ENCODE measurements at regions not wholly inside any gene's neighbourhood (a gene's known extent, or its start where the extent isn't known, plus 50 kb on each side); places are given as distances from the start of the nearest gene placed in this dataset.
"Not testable (repeated sequence)": the region's sequence is repeated elsewhere in the genome, so short reads cannot be mapped to it uniquely, and the experiment has no call there.

DNA sequence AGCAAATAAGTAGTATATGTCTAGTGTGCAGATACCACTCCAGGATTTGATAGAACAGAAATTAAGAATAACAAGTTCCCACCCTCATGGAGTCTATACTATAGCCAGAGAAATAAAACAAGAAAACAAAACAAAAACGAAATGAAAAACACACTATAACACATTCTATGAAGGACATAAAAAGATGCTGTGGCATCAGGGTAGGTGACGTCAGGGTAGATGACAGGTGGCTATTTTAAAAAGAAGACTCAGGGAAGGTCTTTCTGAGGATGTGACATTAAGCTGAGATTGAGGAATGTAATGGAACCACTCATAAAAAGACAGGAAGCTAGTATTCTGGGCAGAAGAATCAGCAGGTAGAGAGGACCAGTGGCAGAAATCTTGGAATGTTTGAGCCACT is 469.6 kb downstream of the RAP2B start:
- DNase-seq: no peak
- CTCF ChIA-PET: no interaction called here

DNA sequence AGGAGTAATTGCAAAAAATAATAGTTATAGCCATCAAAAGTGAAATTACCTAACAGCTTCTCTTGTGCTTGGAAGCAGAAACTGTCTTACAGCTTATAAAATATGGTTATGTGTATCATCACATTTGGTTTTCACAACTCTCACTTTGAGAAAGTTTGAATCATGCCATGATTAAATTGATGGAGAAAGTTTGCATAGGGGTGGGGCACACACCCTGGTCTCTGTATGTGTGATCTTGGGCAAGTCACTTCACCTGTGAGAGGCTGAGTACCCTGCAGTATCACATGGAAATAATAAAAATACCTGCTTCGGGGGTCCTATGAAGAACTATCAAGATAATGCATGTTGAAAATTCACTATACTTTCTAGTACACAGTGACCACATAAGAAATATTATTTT is 471.4 kb downstream of the RAP2B start:
- WGBS (ENCODE audit: insufficient coverage): no CpG with 5 or more reads among the region's 1 CpG
- CTCF ChIA-PET: no interaction called here

More for the DNA sequence above, 469.6 kb downstream of the RAP2B start:
- no peaks in the 10 kb centered on the region for H3K27me3 ChIP-seq (replicated peaks in 2 of 5; ENCODE audit: control insufficient read depth in 4 of 5, insufficient read depth in 5 of 5, low read length in 4 of 5)
- peaks cover 5 to 19% (median 12%) of the 10 kb centered on the region in 4 experiments for H3K4me1 ChIP-seq (ENCODE audit: control extremely low read depth in 1 of 4, control insufficient read depth in 4 of 4, insufficient read depth in 4 of 4, low read length in 3 of 4)
- no CpG with 5 or more reads among the region's 2 CpGs for WGBS (ENCODE audit: insufficient coverage)
- POLR2A ChIA-PET: no interaction called here
- H3K36me3 ChIP-seq (ENCODE audit: control insufficient read depth in 4 of 4, insufficient read depth in 4 of 4, low read length in 3 of 4): no peaks in the 10 kb centered on the region
- no peak overlapping the region for H3K27ac ChIP-seq (ENCODE audit: insufficient read depth in 1 of 2, low read depth in 1 of 2, low read length in 2 of 2, poor library complexity in 1 of 2, severe bottlenecking in 2 of 2)
- no peaks in the 10 kb centered on the region for H3K9me3 ChIP-seq (ENCODE audit: control extremely low read depth in 1 of 5, control insufficient read depth in 4 of 5, insufficient read depth in 2 of 5, low read depth in 1 of 5, low read length in 4 of 5)
- H3K4me3 ChIP-seq (ENCODE audit: control insufficient read depth in 1 of 7, extremely low read depth in 1 of 7, insufficient read depth in 4 of 7, low read depth in 2 of 7, low read length in 6 of 7): no peak overlapping the region

DNA sequence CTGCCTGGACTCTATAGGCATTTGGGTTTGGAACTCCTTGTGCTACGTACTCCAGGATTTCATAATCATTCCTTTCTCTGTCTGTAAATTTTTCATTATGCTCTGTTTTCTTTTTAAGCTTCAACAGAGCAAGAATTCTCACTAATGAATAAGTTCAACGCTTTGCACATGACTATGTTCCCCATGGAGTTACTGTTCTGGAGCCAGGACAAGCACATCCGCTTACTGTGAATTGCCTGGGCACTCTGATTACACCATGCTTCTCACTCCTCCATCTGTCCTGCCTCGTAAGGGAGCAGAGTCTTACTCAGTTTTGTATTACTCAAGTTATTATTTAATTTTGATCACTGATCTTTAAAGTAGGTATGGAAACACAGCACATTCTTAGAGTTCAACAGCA is 472.7 kb downstream of the RAP2B start:
- DNase-seq: no peak
- CTCF ChIA-PET: no interaction called here
- Histone ChIP-seq H3K36me3 (ENCODE audit: control insufficient read depth in 4 of 4, insufficient read depth in 4 of 4, low read length in 3 of 4) (no peaks in the 10 kb centered on the region), H3K9me3 (ENCODE audit: control extremely low read depth in 1 of 5, control insufficient read depth in 4 of 5, insufficient read depth in 2 of 5, low read depth in 1 of 5, low read length in 4 of 5) (no peaks in the 10 kb centered on the region), H3K27ac (ENCODE audit: insufficient read depth in 1 of 2, low read depth in 1 of 2, low read length in 2 of 2, poor library complexity in 1 of 2, severe bottlenecking in 2 of 2) (no peak overlapping the region), H3K27me3 (replicated peaks in 2 of 5; ENCODE audit: control insufficient read depth in 4 of 5, insufficient read depth in 5 of 5, low read length in 4 of 5) (no peaks in the 10 kb centered on the region), H3K4me3 (ENCODE audit: control insufficient read depth in 1 of 7, extremely low read depth in 1 of 7, insufficient read depth in 4 of 7, low read depth in 2 of 7, low read length in 6 of 7) (no peak overlapping the region), H3K4me1 (ENCODE audit: control extremely low read depth in 1 of 4, control insufficient read depth in 4 of 4, insufficient read depth in 4 of 4, low read length in 3 of 4) (no peaks in the 10 kb centered on the region)
- POLR2A ChIA-PET: no interaction called here
- WGBS (ENCODE audit: insufficient coverage): 100% methylated on average over 2 of the region's 4 CpGs

More for the DNA sequence above, 471.4 kb downstream of the RAP2B start:
- no peak overlapping the region for H3K4me3 ChIP-seq (ENCODE audit: control insufficient read depth in 1 of 7, extremely low read depth in 1 of 7, insufficient read depth in 4 of 7, low read depth in 2 of 7, low read length in 6 of 7)
- H3K36me3 ChIP-seq (ENCODE audit: control insufficient read depth in 4 of 4, insufficient read depth in 4 of 4, low read length in 3 of 4): no peaks in the 10 kb centered on the region
- peaks cover 4 to 9% (median 4%) of the 10 kb centered on the region in 4 experiments for H3K4me1 ChIP-seq (ENCODE audit: control extremely low read depth in 1 of 4, control insufficient read depth in 4 of 4, insufficient read depth in 4 of 4, low read length in 3 of 4)
- H3K27me3 ChIP-seq (replicated peaks in 2 of 5; ENCODE audit: control insufficient read depth in 4 of 5, insufficient read depth in 5 of 5, low read length in 4 of 5): no peaks in the 10 kb centered on the region
- no peaks in the 10 kb centered on the region for H3K9me3 ChIP-seq (ENCODE audit: control extremely low read depth in 1 of 5, control insufficient read depth in 4 of 5, insufficient read depth in 2 of 5, low read depth in 1 of 5, low read length in 4 of 5)
- no peak overlapping the region for H3K27ac ChIP-seq (ENCODE audit: insufficient read depth in 1 of 2, low read depth in 1 of 2, low read length in 2 of 2, poor library complexity in 1 of 2, severe bottlenecking in 2 of 2)
- DNase-seq: no peak
- POLR2A ChIA-PET: no interaction called here

DNA sequence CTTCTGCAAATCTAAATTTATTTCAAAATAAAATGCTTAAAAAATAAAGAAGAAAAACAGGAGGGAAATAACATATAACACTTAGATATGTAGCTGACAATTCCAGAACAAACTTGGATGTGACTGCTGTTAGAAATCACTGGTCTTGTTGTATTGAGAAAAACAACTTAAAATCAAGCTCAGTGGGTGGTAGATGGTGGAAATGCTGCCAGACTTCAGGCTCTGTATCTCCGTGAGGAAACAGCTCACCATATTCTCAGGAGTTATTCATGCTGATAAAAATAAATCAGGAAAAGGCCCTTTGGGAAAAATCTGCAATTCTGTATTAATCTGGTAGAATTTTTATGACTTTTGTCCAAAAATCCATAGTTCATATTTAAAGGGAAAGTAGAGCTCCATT is 477.6 kb downstream of the RAP2B start:
- WGBS (ENCODE audit: insufficient coverage): 100% methylated on average over 1 of the region's 1 CpG

DNA sequence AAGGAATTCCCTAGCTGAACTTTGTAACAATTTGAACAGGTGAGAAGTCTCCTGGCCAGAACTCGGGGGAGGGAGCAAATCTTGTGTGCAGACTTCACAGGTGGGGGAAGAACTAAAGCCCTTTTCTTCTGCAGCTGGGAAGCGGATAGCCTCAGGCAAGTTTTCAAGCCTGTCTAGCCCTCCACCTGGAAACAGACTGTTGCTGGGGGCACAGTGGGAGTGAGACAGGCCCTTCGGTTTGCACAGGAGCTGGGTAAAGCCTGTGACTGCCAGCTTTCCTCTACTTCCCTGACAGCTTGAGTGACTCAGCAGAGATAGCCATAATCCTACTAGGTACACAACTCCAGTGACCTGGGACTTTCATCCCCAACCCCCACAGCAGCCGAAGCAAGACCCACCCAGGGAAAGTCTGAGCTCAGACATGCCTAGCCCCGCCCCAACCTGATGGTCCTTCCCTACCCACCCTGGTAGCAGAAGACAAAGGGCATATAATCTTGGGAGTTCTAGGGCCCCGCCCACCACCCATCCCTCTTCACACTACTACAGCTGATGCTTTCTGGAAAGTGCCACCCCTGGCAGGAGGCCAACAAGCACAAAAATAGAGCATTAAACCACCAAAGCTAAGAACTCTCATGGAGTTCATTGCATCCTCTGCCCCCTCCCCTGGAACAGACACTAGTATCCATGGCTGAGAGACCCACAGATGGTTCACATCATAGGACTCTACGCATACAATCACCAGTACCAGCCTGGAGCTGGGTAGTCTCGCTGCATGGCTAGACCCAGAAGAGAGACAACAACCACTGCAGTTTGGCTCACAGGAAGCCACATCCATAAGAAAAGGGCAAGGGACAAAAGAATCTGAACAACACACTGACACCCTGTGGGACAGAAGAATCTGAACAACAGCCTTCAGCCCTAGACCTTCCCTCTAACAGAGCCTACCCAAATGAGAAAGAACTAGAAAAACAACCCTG is 479.0 kb downstream of the RAP2B start:
- Histone ChIP-seq H3K27ac (ENCODE audit: insufficient read depth in 1 of 2, low read depth in 1 of 2, low read length in 2 of 2, poor library complexity in 1 of 2, severe bottlenecking in 2 of 2) (no peak overlapping the region), H3K36me3 (ENCODE audit: control insufficient read depth in 4 of 4, insufficient read depth in 4 of 4, low read length in 3 of 4) (no peaks in the 10 kb centered on the region), H3K27me3 (replicated peaks in 2 of 5; ENCODE audit: control insufficient read depth in 4 of 5, insufficient read depth in 5 of 5, low read length in 4 of 5) (no peaks in the 10 kb centered on the region), H3K9me3 (ENCODE audit: control extremely low read depth in 1 of 5, control insufficient read depth in 4 of 5, insufficient read depth in 2 of 5, low read depth in 1 of 5, low read length in 4 of 5) (no peaks in the 10 kb centered on the region), H3K4me3 (ENCODE audit: control insufficient read depth in 1 of 7, extremely low read depth in 1 of 7, insufficient read depth in 4 of 7, low read depth in 2 of 7, low read length in 6 of 7) (no peak overlapping the region), H3K4me1 (ENCODE audit: control extremely low read depth in 1 of 4, control insufficient read depth in 4 of 4, insufficient read depth in 4 of 4, low read length in 3 of 4) (no peaks in the 10 kb centered on the region)
- 96% methylated on average over 4 of the region's 8 CpGs for WGBS (ENCODE audit: insufficient coverage)
- DNase-seq: no peak
- ChIA-PET CTCF (no interaction called here), POLR2A (no interaction called here)

More for the DNA sequence above, 477.6 kb downstream of the RAP2B start:
- H3K27ac ChIP-seq (ENCODE audit: insufficient read depth in 1 of 2, low read depth in 1 of 2, low read length in 2 of 2, poor library complexity in 1 of 2, severe bottlenecking in 2 of 2): no peak overlapping the region
- H3K4me1 ChIP-seq (ENCODE audit: control extremely low read depth in 1 of 4, control insufficient read depth in 4 of 4, insufficient read depth in 4 of 4, low read length in 3 of 4): no peaks in the 10 kb centered on the region
- no peak overlapping the region for H3K4me3 ChIP-seq (ENCODE audit: control insufficient read depth in 1 of 7, extremely low read depth in 1 of 7, insufficient read depth in 4 of 7, low read depth in 2 of 7, low read length in 6 of 7)
- CTCF ChIA-PET: interaction anchor here (1.2 to 1.3 kb wide), 2 partner anchors 15 to 331 kb away, joined by 3 to 4 read pairs; no protein-coding TSS in a partner anchor
- no peaks in the 10 kb centered on the region for H3K27me3 ChIP-seq (replicated peaks in 2 of 5; ENCODE audit: control insufficient read depth in 4 of 5, insufficient read depth in 5 of 5, low read length in 4 of 5)
- no peak for DNase-seq
- H3K36me3 ChIP-seq (ENCODE audit: control insufficient read depth in 4 of 4, insufficient read depth in 4 of 4, low read length in 3 of 4): no peaks in the 10 kb centered on the region
- POLR2A ChIA-PET: no interaction called here
- H3K9me3 ChIP-seq (ENCODE audit: control extremely low read depth in 1 of 5, control insufficient read depth in 4 of 5, insufficient read depth in 2 of 5, low read depth in 1 of 5, low read length in 4 of 5): no peaks in the 10 kb centered on the region

DNA sequence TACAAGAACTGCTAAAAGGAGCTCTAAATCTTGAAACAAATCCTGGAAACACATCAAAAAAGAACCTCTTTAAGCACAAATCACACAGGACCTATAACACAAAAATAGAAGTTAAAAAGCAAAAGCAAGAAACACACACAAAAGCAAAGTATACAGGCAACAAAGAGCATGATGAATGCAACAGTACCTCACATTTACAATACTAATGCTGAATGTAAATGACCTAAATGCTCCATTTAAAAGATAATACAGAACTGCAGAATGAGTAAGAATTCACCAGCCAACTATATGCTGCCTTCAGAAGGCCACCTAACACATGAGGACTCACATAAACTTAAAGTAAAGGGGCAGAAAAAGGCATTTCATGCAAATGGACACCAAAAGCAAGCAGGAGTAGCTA is 478.6 kb upstream of the ARHGEF26 start:
- H3K27me3 ChIP-seq (replicated peaks in 2 of 5; ENCODE audit: control insufficient read depth in 4 of 5, insufficient read depth in 5 of 5, low read length in 4 of 5); H3K9me3 ChIP-seq (ENCODE audit: control extremely low read depth in 1 of 5, control insufficient read depth in 4 of 5, insufficient read depth in 2 of 5, low read depth in 1 of 5, low read length in 4 of 5); H3K4me3 ChIP-seq (ENCODE audit: control insufficient read depth in 1 of 7, extremely low read depth in 1 of 7, insufficient read depth in 4 of 7, low read depth in 2 of 7, low read length in 6 of 7); H3K36me3 ChIP-seq (ENCODE audit: control insufficient read depth in 4 of 4, insufficient read depth in 4 of 4, low read length in 3 of 4); POLR2A ChIA-PET; DNase-seq; H3K4me1 ChIP-seq (ENCODE audit: control extremely low read depth in 1 of 4, control insufficient read depth in 4 of 4, insufficient read depth in 4 of 4, low read length in 3 of 4); H3K27ac ChIP-seq (ENCODE audit: insufficient read depth in 1 of 2, low read depth in 1 of 2, low read length in 2 of 2, poor library complexity in 1 of 2, severe bottlenecking in 2 of 2): not testable (repeated sequence)
- CTCF ChIA-PET: interaction anchor here (0.7 kb wide), 1 partner anchor 16 kb away, joined by 3 read pairs; no protein-coding TSS in a partner anchor

DNA sequence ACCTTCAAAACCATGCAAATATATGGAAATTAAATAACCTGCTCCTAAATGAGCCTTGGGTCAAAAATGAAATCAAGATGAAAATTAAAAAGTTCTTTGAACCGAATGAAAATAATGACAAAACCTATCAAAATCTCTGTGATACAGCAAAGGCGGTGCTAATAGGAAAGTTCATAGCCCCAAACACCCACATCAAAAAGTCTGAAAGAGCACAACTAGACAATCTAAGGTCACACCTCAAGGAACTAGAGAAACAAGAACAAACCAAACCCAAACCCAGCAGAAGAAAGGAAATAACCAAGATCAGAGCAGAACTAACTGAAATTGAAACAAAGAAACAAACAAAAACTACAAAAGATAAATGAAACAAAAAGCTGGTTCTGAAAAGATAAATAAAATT is 477.7 kb upstream of the ARHGEF26 start:
- CTCF ChIA-PET; H3K9me3 ChIP-seq (ENCODE audit: control extremely low read depth in 1 of 5, control insufficient read depth in 4 of 5, insufficient read depth in 2 of 5, low read depth in 1 of 5, low read length in 4 of 5); DNase-seq; H3K27ac ChIP-seq (ENCODE audit: insufficient read depth in 1 of 2, low read depth in 1 of 2, low read length in 2 of 2, poor library complexity in 1 of 2, severe bottlenecking in 2 of 2); H3K27me3 ChIP-seq (replicated peaks in 2 of 5; ENCODE audit: control insufficient read depth in 4 of 5, insufficient read depth in 5 of 5, low read length in 4 of 5); H3K36me3 ChIP-seq (ENCODE audit: control insufficient read depth in 4 of 4, insufficient read depth in 4 of 4, low read length in 3 of 4); H3K4me3 ChIP-seq (ENCODE audit: control insufficient read depth in 1 of 7, extremely low read depth in 1 of 7, insufficient read depth in 4 of 7, low read depth in 2 of 7, low read length in 6 of 7); POLR2A ChIA-PET; H3K4me1 ChIP-seq (ENCODE audit: control extremely low read depth in 1 of 4, control insufficient read depth in 4 of 4, insufficient read depth in 4 of 4, low read length in 3 of 4): not testable (repeated sequence)
- 100% methylated on average over 1 of the region's 2 CpGs for WGBS (ENCODE audit: insufficient coverage)
